ENCODE measurements at regions not wholly inside any gene's neighbourhood (a gene's known extent, or its start where the extent isn't known, plus 50 kb on each side); places are given as distances from the start of the nearest gene placed in this dataset.

DNA sequence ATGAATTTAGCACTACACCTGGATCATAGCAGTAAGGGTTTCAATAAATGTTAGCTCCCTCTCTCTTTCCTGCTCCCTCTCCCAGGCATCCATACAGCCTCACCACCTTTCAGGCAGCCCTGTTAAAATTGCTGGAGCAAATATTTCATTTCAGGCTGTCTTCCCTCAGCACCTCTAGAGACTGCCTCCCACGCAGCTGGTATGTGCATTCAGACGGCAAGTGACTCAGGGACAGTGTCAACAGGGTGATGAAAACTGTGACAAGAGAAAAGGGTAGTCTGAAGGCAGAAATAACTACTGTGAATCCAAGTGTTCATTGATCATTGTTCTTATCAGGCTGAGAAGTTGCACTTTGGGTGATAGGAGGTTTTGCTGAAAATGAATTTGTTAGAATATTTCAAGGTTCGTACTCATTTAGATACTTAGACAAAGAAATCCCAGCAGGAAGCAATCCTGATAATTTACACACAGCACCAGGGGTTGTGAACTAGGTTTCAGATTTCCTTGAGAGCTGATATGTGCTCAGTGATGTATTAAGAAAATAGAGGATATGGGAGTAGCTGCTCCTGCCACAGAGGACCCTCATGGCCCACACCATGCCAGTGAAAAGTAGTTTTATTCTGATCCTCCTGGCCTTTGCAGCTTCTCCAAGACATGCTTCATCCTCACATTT lies 424.2 kb downstream of the FGF13 start:
- H3K27ac ChIP-seq (ENCODE audit: low read length): no peak overlapping the region
- H3K9ac ChIP-seq (ENCODE audit: low read length): no peak overlapping the region
- H3K4me1 ChIP-seq (ENCODE audit: control insufficient read depth, low read depth, low read length): peaks cover 5% of the 10 kb centered on the region
- H3K36me3 ChIP-seq (ENCODE audit: control insufficient read depth, low read depth, low read length): no peaks in the 10 kb centered on the region
- peaks cover 3% of the 10 kb centered on the region for H3K9me3 ChIP-seq (ENCODE audit: control insufficient read depth, low read depth, low read length)
- no peak overlapping the region for H3K4me3 ChIP-seq (ENCODE audit: low read length)
- no peaks in the 10 kb centered on the region for H3K27me3 ChIP-seq (ENCODE audit: control insufficient read depth, insufficient read depth, low read length)

DNA sequence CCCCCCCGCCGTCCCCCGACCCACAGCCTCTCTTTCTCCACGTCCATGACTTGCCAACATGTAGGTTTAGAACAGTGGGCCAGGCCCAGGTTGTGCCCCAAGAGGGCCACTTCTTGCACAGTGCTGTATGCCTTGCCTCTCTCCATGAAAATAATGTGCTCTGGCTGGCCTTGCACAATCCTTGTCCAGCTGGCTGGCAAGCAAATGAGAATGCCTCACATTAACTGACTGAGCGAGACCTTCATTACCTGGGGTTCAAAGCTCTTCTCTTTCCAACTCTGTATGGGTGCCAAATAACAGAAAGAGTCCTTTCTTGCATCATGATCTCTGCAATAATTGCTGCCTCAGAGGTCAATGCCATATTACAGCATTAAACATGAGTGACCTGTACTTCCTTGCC lies 416.6 kb downstream of the FGF13 start:
- H3K27ac ChIP-seq (ENCODE audit: low read length): no peak overlapping the region
- peaks cover 11% of the 10 kb centered on the region for H3K9me3 ChIP-seq (ENCODE audit: control insufficient read depth, low read depth, low read length)
- no peak overlapping the region for H3K9ac ChIP-seq (ENCODE audit: low read length)
- H3K36me3 ChIP-seq (ENCODE audit: control insufficient read depth, low read depth, low read length): no peaks in the 10 kb centered on the region
- H3K4me3 ChIP-seq (ENCODE audit: low read length): no peak overlapping the region
- no peaks in the 10 kb centered on the region for H3K4me1 ChIP-seq (ENCODE audit: control insufficient read depth, low read depth, low read length)
- H3K27me3 ChIP-seq (ENCODE audit: control insufficient read depth, insufficient read depth, low read length): no peaks in the 10 kb centered on the region

DNA sequence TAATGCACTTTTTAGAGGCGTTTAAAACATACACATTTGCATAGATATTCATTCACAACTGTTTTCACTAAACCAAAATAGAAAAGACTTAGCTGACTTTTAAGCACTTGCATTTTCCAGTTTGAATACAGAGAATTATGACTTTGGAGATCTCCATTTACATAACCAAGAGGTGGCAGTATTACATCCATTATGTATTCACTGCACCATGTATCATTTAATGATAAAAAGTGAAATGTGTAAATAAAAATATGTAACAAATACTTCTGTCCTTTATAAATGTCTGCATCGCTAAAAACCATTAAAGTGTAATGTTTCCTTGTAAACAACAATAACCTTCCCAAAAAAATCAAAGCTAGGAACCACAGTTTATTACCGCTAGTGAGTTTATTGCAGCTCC lies 413.2 kb downstream of the FGF13 start:
- Histone ChIP-seq H3K4me3 (ENCODE audit: low read length) (no peak overlapping the region), H3K9ac (ENCODE audit: low read length) (no peak overlapping the region)

DNA sequence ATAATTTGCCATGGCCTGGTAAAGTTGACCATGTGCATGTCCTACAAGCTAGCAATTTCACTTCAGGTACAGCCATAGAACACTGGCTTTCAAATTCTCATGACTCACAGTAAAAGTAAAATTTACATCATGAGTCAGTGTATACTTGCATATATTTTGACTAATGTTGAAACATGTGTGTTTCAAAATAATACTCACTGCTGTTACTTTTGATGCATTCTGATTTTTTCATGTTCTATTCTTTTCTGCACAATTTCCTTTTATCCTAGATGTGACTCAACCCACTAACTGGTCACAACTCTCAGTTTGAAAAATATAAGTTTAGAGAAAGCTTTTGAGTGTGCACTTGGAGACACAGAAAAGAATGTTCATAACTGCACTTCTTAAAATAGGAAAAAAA lies 365.7 kb downstream of the FGF13 start:
- no peak overlapping the region for H3K4me3 ChIP-seq (ENCODE audit: low read length)
- no peaks in the 10 kb centered on the region for H3K9me3 ChIP-seq (ENCODE audit: control insufficient read depth, low read depth, low read length)
- H3K27me3 ChIP-seq (ENCODE audit: control insufficient read depth, insufficient read depth, low read length): no peaks in the 10 kb centered on the region
- H3K27ac ChIP-seq (ENCODE audit: low read length): no peak overlapping the region
- H3K9ac ChIP-seq (ENCODE audit: low read length): no peak overlapping the region
- no peaks in the 10 kb centered on the region for H3K36me3 ChIP-seq (ENCODE audit: control insufficient read depth, low read depth, low read length)
- H3K4me1 ChIP-seq (ENCODE audit: control insufficient read depth, low read depth, low read length): peaks cover 3% of the 10 kb centered on the region

More for the DNA sequence above, 413.2 kb downstream of the FGF13 start:
- Histone ChIP-seq H3K27me3 (ENCODE audit: control insufficient read depth, insufficient read depth, low read length) (no peaks in the 10 kb centered on the region), H3K36me3 (ENCODE audit: control insufficient read depth, low read depth, low read length) (no peaks in the 10 kb centered on the region), H3K27ac (ENCODE audit: low read length) (no peak overlapping the region), H3K4me1 (ENCODE audit: control insufficient read depth, low read depth, low read length) (no peaks in the 10 kb centered on the region), H3K9me3 (ENCODE audit: control insufficient read depth, low read depth, low read length) (peaks cover 20% of the 10 kb centered on the region)

DNA sequence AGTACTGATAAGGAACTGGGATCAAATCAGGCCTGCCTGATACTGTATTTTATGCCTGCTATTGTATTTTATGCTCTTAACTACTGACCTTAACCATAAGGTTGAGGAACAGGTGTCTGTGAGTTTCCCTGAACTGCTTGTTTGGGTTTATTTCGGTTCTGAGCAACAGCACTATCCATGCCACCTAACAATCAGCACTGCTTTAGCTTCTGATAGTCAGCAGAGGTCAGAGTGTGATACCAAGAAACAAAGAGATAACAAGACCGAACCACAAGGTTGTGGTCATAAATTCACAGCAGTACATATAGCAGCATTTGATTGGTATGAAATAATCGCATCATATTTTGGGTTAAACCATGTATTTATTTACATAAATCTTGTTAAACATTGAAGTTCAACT lies 362.2 kb downstream of the FGF13 start:
- Histone ChIP-seq H3K4me1 (ENCODE audit: control insufficient read depth, low read depth, low read length) (peaks cover 3% of the 10 kb centered on the region), H3K9me3 (ENCODE audit: control insufficient read depth, low read depth, low read length) (no peaks in the 10 kb centered on the region), H3K36me3 (ENCODE audit: control insufficient read depth, low read depth, low read length) (no peaks in the 10 kb centered on the region), H3K27me3 (ENCODE audit: control insufficient read depth, insufficient read depth, low read length) (no peaks in the 10 kb centered on the region), H3K27ac (ENCODE audit: low read length) (no peak overlapping the region), H3K9ac (ENCODE audit: low read length) (no peak overlapping the region), H3K4me3 (ENCODE audit: low read length) (no peak overlapping the region)

DNA sequence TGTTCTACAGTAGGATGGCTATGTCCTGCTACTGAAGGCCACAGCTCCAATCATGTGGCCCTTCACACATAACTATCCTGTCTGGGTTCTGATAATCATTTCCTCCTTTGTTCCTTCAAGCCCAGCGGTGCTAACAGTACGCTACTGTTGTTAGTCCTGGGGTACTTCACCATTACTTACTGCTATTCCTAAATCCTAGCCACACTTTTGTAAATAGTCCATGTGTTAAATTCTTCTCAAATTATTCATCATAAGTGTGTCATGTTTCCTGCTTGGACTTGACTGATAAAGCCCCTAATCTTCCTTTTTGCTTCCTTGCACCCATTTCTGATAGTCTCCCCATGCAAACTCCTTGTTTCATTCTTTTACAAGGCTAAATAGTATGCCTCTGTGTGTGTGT lies 332.6 kb downstream of the FGF13 start:
- Histone ChIP-seq H3K27me3 (ENCODE audit: control insufficient read depth, insufficient read depth, low read length) (no peaks in the 10 kb centered on the region), H3K9me3 (ENCODE audit: control insufficient read depth, low read depth, low read length) (peaks cover 30% of the 10 kb centered on the region), H3K36me3 (ENCODE audit: control insufficient read depth, low read depth, low read length) (no peaks in the 10 kb centered on the region), H3K27ac (ENCODE audit: low read length) (no peak overlapping the region), H3K9ac (ENCODE audit: low read length) (no peak overlapping the region), H3K4me1 (ENCODE audit: control insufficient read depth, low read depth, low read length) (no peaks in the 10 kb centered on the region), H3K4me3 (ENCODE audit: low read length) (no peak overlapping the region)

DNA sequence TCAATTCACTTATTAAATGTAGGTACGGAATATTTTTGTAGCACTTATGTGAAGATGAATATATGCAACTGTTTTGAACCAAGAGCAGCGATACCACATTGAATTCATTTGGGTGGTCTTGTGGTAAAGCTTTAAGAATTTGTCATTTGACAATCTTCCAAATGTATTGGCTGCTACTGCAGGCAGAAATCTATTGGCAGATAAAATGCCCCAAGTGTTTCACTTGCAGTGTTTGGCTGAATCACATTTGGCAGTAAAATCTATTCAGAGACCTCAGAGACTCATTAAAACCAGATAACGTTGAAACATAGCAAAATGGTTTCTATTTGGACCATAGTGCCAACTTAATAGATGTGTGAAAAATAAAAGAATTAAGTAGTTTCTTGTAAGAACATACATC lies 303.4 kb downstream of the FGF13 start:
- Histone ChIP-seq H3K27ac (ENCODE audit: low read length) (no peak overlapping the region), H3K9me3 (ENCODE audit: control insufficient read depth, low read depth, low read length) (peaks cover 18% of the 10 kb centered on the region), H3K36me3 (ENCODE audit: control insufficient read depth, low read depth, low read length) (no peaks in the 10 kb centered on the region), H3K9ac (ENCODE audit: low read length) (no peak overlapping the region), H3K4me3 (ENCODE audit: low read length) (no peak overlapping the region), H3K27me3 (ENCODE audit: control insufficient read depth, insufficient read depth, low read length) (no peaks in the 10 kb centered on the region), H3K4me1 (ENCODE audit: control insufficient read depth, low read depth, low read length) (no peaks in the 10 kb centered on the region)

DNA sequence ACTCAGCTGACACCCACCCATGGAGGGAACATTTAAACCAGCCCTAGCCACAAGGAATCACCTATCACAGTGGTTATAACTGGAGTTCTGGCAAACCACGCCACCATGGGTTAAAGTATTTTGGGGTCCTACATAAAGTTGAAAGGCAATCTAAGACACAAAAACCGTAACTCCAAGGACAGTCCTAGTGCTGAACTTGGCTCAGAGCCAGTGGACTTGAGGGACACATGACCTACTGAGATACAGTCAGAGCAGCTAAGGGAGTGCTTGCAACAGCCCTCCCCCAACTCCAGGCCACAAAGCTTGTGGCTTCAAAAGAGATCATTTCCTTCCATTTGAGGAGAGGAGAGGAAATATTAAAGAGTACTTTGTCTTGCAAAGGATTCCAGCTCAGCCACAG lies 300.5 kb downstream of the FGF13 start:
- no peaks in the 10 kb centered on the region for H3K27me3 ChIP-seq (ENCODE audit: control insufficient read depth, insufficient read depth, low read length)
- no peaks in the 10 kb centered on the region for H3K36me3 ChIP-seq (ENCODE audit: control insufficient read depth, low read depth, low read length)
- H3K9me3 ChIP-seq (ENCODE audit: control insufficient read depth, low read depth, low read length): peaks cover 14% of the 10 kb centered on the region
- H3K4me1 ChIP-seq (ENCODE audit: control insufficient read depth, low read depth, low read length): no peaks in the 10 kb centered on the region
- no peak overlapping the region for H3K9ac ChIP-seq (ENCODE audit: low read length)
- no peak overlapping the region for H3K4me3 ChIP-seq (ENCODE audit: low read length)
- no peak overlapping the region for H3K27ac ChIP-seq (ENCODE audit: low read length)

Measured in iPS-18a (cell line).